Endodermal cell (in vitro differentiated cells): ENCODE measurements at regions not wholly inside any gene's neighbourhood (a gene's known extent, or its start where the extent isn't known, plus 50 kb on each side); places are given as distances from the start of the nearest gene placed in this dataset.

ENCODE experiments used
- DNase-seq: peaks from one replicate; pipeline ENCODE4 v3.0.0-alpha.2; 2017
- H3K27ac ChIP-seq: 2 replicates; pipeline ENCODE4 v1.5.1; 2013; ENCODE audit warnings: mild to moderate bottlenecking, low read depth, low read length, moderate library complexity
- H3K27me3 ChIP-seq: 2 replicates; pipeline ENCODE4 v1.6.1; 2013; ENCODE audit warnings: mild to moderate bottlenecking, low read length, moderate library complexity; ENCODE audit not compliant: insufficient read depth, control insufficient read depth, poor library complexity, severe bottlenecking
- H3K36me3 ChIP-seq: 2 replicates; pipeline ENCODE4 v1.7.0; 2013; ENCODE audit warnings: mild to moderate bottlenecking, low read length, moderate library complexity; ENCODE audit not compliant: control insufficient read depth, insufficient read depth
- H3K4me1 ChIP-seq: one replicate; pipeline ENCODE4 v1.7.0; 2013; ENCODE audit warnings: low read length; ENCODE audit not compliant: control insufficient read depth, insufficient read depth
- H3K4me3 ChIP-seq: 2 replicates; pipeline ENCODE4 v1.5.1; 2013; ENCODE audit warnings: mild to moderate bottlenecking, low read length, moderate library complexity
- H3K9ac ChIP-seq: 2 replicates; pipeline ENCODE4 v1.6.1; 2013; ENCODE audit warnings: mild to moderate bottlenecking, low read length, moderate library complexity; ENCODE audit not compliant: poor library complexity, severe bottlenecking; ENCODE audit errors: extremely low read depth
- H3K9me3 ChIP-seq: 2 replicates; pipeline ENCODE4 v1.6.1; 2013; ENCODE audit warnings: mild to moderate bottlenecking, low read length, moderate library complexity; ENCODE audit not compliant: control insufficient read depth
- H3K27ac Mint-ChIP-seq: 2 replicates; pipeline ENCODE4 v1.8.0; 2020; ENCODE audit warnings: mixed read lengths
- H3K27me3 Mint-ChIP-seq: 2 replicates; pipeline ENCODE4 v1.8.0; 2021; ENCODE audit warnings: mild to moderate bottlenecking, mixed read lengths; ENCODE audit not compliant: insufficient read depth
- H3K36me3 Mint-ChIP-seq: 2 replicates; pipeline ENCODE4 v1.8.0; 2020; ENCODE audit warnings: low read depth, mixed read lengths
- H3K4me1 Mint-ChIP-seq: 2 replicates; pipeline ENCODE4 v1.8.0; 2020; ENCODE audit warnings: mixed read lengths
- H3K4me3 Mint-ChIP-seq: 2 replicates; pipeline ENCODE4 v1.8.0; 2020; ENCODE audit warnings: mild to moderate bottlenecking, moderate library complexity, mixed read lengths
- H3K9me3 Mint-ChIP-seq: 2 replicates; pipeline ENCODE4 v1.8.0; 2020; ENCODE audit warnings: mild to moderate bottlenecking, mixed read lengths
- WGBS, 2 experiments: methylation state at CpG; one replicate each; pipeline versions ENCODE4 v1.1.5 to v1.1.7; 2013; ENCODE audit warnings: missing lambda C conversion rate in 2 of 2, mixed read lengths in 1 of 2; ENCODE audit not compliant: insufficient coverage in 1 of 2, insufficient read length in 1 of 2; 5-methylcytosine and 5-hydroxymethylcytosine counted together
- TF ChIP-seq, protein P1 (sequence below): fragments of 200-600 bp; sonication (generic); conservative IDR thresholded peaks from 2 replicates; pipeline ENCODE4 v1.5.0; 2021; ENCODE audit warnings: antibody characterized with exemption, mild to moderate bottlenecking

DNA sequence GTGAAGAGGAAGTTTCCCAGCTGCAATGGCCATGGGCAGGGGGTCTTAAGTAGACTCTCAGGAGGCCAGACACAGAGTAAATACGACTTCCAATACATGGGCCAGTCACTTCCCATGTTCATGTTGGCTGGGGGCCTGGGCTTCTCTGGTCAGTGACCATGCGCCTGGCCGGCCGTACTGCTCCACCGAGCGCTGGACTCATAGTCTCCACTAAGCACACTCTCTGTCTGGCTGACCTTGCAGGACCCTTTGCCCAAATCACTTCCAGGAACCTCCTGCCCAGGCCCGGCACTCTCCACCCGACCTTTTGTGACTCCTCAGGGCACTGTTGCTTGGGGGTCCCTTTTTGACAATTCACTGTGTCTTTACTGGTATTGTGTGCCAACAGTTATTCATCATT lies 69.3 kb downstream of the SOWAHC start:
- H3K27me3 Mint-ChIP-seq: no peaks in the 10 kb centered on the region
- TF ChIP-seq, protein P1, sequence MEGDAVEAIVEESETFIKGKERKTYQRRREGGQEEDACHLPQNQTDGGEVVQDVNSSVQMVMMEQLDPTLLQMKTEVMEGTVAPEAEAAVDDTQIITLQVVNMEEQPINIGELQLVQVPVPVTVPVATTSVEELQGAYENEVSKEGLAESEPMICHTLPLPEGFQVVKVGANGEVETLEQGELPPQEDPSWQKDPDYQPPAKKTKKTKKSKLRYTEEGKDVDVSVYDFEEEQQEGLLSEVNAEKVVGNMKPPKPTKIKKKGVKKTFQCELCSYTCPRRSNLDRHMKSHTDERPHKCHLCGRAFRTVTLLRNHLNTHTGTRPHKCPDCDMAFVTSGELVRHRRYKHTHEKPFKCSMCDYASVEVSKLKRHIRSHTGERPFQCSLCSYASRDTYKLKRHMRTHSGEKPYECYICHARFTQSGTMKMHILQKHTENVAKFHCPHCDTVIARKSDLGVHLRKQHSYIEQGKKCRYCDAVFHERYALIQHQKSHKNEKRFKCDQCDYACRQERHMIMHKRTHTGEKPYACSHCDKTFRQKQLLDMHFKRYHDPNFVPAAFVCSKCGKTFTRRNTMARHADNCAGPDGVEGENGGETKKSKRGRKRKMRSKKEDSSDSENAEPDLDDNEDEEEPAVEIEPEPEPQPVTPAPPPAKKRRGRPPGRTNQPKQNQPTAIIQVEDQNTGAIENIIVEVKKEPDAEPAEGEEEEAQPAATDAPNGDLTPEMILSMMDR: no peak
- no peaks in the 10 kb centered on the region for H3K36me3 Mint-ChIP-seq
- H3K4me1 Mint-ChIP-seq: peaks cover 12% of the 10 kb centered on the region
- no peaks in the 10 kb centered on the region for H3K9me3 Mint-ChIP-seq
- H3K27ac ChIP-seq: no peak overlapping the region
- no peak overlapping the region for H3K4me3 ChIP-seq
- 91 to 93% methylated on average over 5 to 8 of the region's 8 CpGs for WGBS, 2 experiments
- no peaks in the 10 kb centered on the region for H3K36me3 ChIP-seq
- DNase-seq: no peak
- H3K27ac Mint-ChIP-seq: no peak overlapping the region
- no peaks in the 10 kb centered on the region for H3K9me3 ChIP-seq
- no peaks in the 10 kb centered on the region for H3K27me3 ChIP-seq
- no peak overlapping the region for H3K4me3 Mint-ChIP-seq
- H3K4me1 ChIP-seq: no peaks in the 10 kb centered on the region
- no peak overlapping the region for H3K9ac ChIP-seq

DNA sequence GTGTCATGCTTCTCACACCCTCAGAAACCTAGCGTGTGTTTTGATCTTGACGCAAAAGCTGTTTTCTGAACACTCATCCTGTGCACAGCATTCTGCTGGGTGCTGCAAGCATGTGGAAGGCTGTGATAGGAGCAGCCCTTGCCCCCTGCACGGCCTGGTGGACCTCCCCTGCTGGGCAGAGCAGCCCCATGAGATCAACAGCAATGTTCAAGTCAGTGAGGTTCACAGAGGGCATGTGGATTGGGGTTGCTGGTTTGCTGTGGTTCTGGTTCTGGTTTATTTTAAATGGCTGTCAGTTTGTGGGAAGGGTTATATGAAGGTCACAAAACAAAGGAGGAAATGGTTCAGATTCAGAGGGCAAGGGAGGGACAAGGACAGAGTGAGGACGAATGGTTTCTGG lies 71.3 kb downstream of the SOWAHC start:
- Mint-ChIP-seq H3K27me3 (no peaks in the 10 kb centered on the region), H3K36me3 (no peaks in the 10 kb centered on the region), H3K9me3 (no peaks in the 10 kb centered on the region), H3K4me3 (no peak overlapping the region), H3K27ac (no peak overlapping the region), H3K4me1 (peaks cover 11% of the 10 kb centered on the region)
- DNase-seq: no peak
- 89 to 90% methylated on average over 3 to 4 of the region's 4 CpGs for WGBS, 2 experiments
- Histone ChIP-seq H3K36me3 (no peaks in the 10 kb centered on the region), H3K4me1 (peaks cover 4% of the 10 kb centered on the region), H3K9me3 (no peaks in the 10 kb centered on the region), H3K4me3 (no peak overlapping the region), H3K27ac (no peak overlapping the region), H3K9ac (no peak overlapping the region), H3K27me3 (no peaks in the 10 kb centered on the region)
- TF ChIP-seq, protein P1: no peak

DNA sequence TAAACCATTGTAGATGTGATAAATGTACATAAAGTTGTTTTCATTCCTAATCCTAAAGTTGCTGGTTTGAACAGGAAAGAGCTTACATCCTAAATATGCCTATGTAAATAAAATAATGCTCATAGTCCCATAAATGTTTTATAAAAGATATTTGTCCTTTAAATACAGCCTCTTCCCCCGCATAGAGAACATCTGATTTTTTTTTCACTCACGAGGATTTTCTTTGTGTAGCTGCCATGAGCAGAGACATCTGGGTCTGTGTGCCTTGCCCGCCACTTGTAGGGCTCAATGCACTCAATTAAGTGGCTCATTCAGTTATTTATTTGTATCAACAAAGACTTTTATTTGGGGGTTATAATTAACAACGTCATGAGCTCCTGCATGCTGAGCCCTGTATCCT lies 72.8 kb downstream of the SOWAHC start:
- Mint-ChIP-seq H3K27me3 (no peaks in the 10 kb centered on the region), H3K4me1 (peaks cover 20% of the 10 kb centered on the region), H3K9me3 (no peaks in the 10 kb centered on the region), H3K4me3 (no peak overlapping the region), H3K27ac (no peak overlapping the region), H3K36me3 (no peaks in the 10 kb centered on the region)
- DNase-seq: no peak
- Histone ChIP-seq H3K9ac (no peak overlapping the region), H3K4me3 (no peak overlapping the region), H3K4me1 (peaks cover 12% of the 10 kb centered on the region), H3K27me3 (no peaks in the 10 kb centered on the region), H3K36me3 (no peaks in the 10 kb centered on the region), H3K27ac (no peak overlapping the region), H3K9me3 (no peaks in the 10 kb centered on the region)
- WGBS, 2 experiments: 97 to 100% methylated on average over 2 to 4 of the region's 4 CpGs
- TF ChIP-seq, protein P1: no peak
